AG08395 (cell line): ENCODE measurements at regions not wholly inside any gene's neighbourhood (a gene's known extent, or its start where the extent isn't known, plus 50 kb on each side); places are given as distances from the start of the nearest gene placed in this dataset.
"Not testable (repeated sequence)": the region's sequence is repeated elsewhere in the genome, so short reads cannot be mapped to it uniquely, and the experiment has no call there.

Experiments
- DNase-seq: peaks from one replicate; pipeline ENCODE4 v3.0.0; 2012; ENCODE audit warnings: mixed read lengths, low spot score

GRCh38 chr1:83511146-83511726 lies 487.7 kb downstream of the TTLL7 start:
- no peak for DNase-seq

DNA sequence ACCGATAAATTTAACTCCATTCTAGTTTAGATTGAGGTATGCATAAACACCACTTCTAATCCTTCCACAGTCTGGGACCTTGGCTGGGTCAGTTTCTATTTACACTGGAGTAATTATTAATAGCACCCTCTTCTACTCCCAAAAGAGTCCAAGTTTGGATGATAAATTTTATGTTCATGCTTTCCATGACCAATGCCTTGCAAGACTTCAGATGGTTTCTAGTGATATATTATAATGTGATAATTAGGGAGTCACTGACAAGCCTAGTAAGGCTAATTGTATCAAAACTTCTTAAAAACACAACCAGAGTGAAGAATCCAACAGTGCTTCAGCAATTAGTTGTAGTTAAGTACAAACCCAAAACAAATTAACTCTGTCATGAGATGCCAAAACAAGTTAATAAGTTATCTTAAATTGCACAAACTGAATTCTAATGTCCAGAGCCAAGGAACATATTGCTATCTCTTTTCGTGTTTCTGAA lies 489.6 kb downstream of the TTLL7 start:
- DNase-seq: no peak

DNA sequence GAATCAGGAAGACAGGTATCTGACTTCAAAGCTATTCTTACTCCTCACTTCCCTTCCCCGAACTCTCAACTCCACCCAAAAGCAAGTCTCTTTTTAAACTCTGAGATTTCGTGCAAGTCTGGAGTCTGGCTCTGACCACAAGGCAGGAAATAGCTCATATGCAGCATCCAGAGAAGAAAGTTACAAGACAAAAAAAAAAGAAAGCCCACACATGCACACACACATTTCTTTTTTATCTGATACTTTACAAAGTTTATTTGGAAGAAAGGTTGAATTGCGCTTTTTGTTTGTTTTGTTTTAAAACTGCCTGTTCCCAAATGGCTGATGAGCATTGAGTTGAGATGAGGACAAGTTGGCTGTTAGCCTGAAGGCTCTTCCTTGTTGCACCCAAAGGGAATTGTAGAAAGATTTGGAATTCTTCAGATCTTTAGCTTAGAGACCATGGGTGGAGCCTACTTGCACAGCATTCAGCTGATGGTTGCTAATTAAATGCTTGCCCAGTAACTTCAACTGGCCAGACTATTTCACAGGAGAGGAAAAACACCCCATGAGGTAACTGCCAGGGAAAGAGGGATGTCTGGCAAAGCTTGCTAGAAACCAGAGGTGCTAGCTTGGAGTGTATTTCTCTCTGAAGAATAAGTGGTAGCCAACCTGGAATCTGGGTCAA lies 490.3 kb downstream of the TTLL7 start:
- peak; percentile 75 for DNase-seq

DNA sequence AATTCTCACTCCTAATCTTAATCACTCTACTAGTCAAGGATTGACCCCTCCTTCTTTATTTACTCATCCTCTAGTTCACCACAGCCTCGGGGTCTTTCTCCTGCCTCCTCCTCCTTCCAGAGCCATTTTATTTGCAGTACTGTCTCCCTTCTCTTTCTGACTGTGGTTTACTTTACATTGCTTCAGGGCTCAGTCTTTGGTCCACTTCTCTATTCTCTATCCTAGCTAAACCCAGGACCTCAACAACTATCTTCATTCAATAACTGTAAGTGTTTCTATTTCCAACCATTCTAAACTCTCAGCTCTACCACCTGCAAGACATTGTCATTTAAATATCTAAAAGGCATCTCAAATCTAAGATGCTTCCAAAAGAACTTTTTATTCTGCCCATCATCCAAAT lies 493.8 kb downstream of the TTLL7 start:
- DNase-seq: no peak

GRCh38 chr1:83503153-83503552 lies 495.8 kb downstream of the TTLL7 start:
- DNase-seq: no peak

DNA sequence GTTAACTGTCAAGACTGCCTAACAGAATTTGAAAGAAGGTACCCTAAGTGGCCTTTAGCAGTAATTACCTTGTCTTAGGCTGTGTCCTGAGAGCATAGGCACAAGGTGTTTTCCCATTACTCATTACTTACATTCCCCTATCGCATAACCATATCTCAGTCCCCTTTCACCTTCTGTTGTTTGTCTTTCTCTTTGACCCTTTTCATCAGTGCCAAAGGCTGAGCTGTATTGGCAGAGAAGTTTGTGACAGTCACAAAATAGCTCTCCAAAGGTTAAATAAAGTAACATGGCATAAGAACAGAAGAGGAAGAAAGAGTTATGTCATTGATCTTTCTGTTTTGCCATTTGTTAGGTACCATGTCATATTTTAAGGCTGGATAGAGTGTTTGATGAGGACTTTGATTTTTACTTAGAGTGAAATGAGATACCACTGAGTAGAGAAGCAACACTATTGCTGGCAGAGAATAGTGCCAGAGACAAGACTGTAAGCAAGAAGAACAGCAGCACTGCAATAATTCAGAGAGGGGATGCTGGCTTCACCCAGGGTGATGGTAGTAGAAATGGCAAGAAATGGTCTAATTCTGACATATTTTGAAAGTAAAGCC lies 497.8 kb downstream of the TTLL7 start:
- DNase-seq: no peak

GRCh38 chr1:83500531-83500930 lies 498.4 kb downstream of the TTLL7 start:
- DNase-seq: no peak

GRCh38 chr1:83499998-83500397 lies 498.9 kb downstream of the TTLL7 start:
- DNase-seq: no peak

DNA sequence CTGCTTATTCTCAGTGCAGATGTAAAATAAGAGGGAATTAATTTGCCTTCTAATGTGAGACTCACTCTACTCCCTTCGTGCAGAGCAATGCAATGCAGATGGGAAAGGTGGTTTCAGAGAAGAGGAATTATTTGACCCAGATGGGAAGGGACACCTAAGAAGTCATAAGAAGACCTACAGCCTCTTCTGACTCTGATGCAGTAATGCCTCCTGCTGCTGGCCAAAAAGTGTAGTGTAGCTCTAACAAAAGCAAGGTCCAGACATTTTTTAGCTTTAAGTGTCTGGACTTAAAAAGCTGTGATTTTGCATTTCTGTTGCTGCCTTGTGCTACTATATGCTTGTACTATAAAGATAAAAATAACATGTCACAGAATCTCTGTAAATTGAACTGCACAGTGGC lies 501.4 kb downstream of the TTLL7 start:
- peak; percentile 8 for DNase-seq

GRCh38 chr1:83495560-83495959 lies 503.4 kb downstream of the TTLL7 start:
- no peak for DNase-seq

- DNase-seq: no peak
Observed at GRCh38 chr1:83493633-83494032, 505.3 kb downstream of the TTLL7 start.

DNA sequence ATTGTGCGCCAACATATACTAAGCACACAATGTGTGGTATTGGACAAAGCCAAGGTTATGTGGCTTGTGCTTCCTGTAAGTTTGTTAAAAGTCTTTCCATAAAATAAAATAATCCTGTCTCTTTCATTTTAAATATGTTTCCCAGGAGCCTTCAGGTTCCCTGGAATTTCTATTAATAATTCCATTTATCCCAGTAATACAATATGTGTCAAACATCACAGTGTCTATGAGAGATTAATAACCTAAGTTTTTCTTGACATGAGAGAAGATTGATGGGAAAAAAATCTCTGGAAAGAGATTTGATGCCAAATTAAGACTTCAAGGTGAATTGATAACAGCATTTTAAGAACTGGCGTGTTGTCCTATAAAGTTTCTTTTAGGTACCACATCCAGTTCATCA lies 507.0 kb downstream of the TTLL7 start:
- DNase-seq: no peak

DNA sequence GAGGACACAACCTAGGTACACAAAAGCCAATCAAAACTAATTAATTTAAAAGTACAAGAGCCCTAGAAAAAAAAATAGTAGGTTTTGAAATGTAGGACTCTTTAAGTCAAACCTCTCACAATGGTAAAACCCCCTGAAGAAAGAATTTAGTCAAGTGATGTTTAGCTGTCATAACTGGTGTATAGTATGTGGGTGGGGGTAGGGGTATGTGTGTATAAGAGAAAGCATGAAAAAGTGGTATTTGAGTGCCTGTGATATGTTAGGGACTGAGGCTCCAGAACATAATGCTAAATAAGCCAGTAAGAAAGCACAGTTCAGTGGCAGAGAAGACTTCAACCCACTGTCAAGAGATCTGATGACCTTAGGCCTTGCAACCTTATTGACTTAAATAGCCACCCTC lies 507.9 kb downstream of the TTLL7 start:
- no peak for DNase-seq

- DNase-seq: not testable (repeated sequence)
Observed at GRCh38 chr1:83488105-83488504, 510.8 kb downstream of the TTLL7 start.

GRCh38 chr1:83487460-83487859 lies 511.5 kb downstream of the TTLL7 start:
- not testable (repeated sequence) for DNase-seq

- DNase-seq: not testable (repeated sequence)
Observed at GRCh38 chr1:83485314-83486019, 513.5 kb downstream of the TTLL7 start.

- not testable (repeated sequence) for DNase-seq
Observed at GRCh38 chr1:83481284-83481683, 517.6 kb downstream of the TTLL7 start.

GRCh38 chr1:83479591-83480239 lies 519.2 kb downstream of the TTLL7 start:
- DNase-seq: not testable (repeated sequence)

DNA sequence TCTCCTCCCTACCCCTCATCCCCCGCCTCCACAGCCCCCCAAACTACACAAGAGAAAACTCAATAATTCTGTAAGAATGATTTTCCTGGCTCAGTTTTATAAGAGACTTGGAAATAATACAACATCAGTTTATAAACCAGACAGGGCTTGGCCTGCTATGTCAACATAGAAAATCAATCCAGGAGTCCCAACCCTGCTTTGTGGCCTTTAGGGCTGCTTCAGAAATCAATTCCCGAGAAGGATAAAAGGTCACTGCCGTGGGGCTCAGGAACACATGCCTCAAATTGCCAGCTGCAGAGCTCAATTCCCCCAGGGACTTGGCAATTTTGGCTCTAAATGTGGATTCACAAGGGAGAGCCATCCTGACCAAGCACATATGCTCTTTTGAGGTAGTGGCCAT lies 520.8 kb downstream of the TTLL7 start:
- DNase-seq: not testable (repeated sequence)

- DNase-seq: not testable (repeated sequence)
Observed at GRCh38 chr1:83476518-83476917, 522.4 kb downstream of the TTLL7 start.

- DNase-seq: not testable (repeated sequence)
Observed at GRCh38 chr1:83474946-83475345, 524.0 kb downstream of the TTLL7 start.

GRCh38 chr1:83473986-83474385 lies 524.9 kb downstream of the TTLL7 start:
- DNase-seq: not testable (repeated sequence)
